H1 (cell line): ENCODE measurements at regions not wholly inside any gene's neighbourhood (a gene's known extent, or its start where the extent isn't known, plus 50 kb on each side); places are given as distances from the start of the nearest gene placed in this dataset.

ENCODE experiments used
- ATF2 ChIP-seq: IDR thresholded peaks from 2 replicates; pipeline ENCODE4 v1.6.1; 2012; ENCODE audit warnings: low read length, inconsistent platforms
- CEBPB ChIP-seq: IDR thresholded peaks from 2 replicates; pipeline ENCODE4 v1.6.1; 2012; ENCODE audit warnings: low read depth, low read length
- CREB1 ChIP-seq: IDR thresholded peaks from 2 replicates; pipeline ENCODE4 v1.6.1; 2012; ENCODE audit warnings: inconsistent platforms
- CTCF ChIP-seq, 3 experiments: IDR thresholded peaks; 1 replicate in 2 of 3; 2 replicates in 1 of 3; pipeline versions ENCODE4 v1.5.1 to v1.6.1; 2011; ENCODE audit warnings: low read length in 3 of 3, mild to moderate bottlenecking in 3 of 3, inconsistent platforms in 2 of 3, low read depth in 1 of 3, moderate library complexity in 1 of 3; ENCODE audit not compliant: insufficient read depth in 1 of 3; ENCODE audit errors: control extremely low read depth in 1 of 3
- EP300 ChIP-seq, 2 experiments: IDR thresholded peaks; 1 replicate in 1 of 2; 2 replicates in 1 of 2; pipeline ENCODE4 v1.6.1; 2011 to 2012; ENCODE audit warnings: low read depth in 2 of 2, low read length in 2 of 2, mild to moderate bottlenecking in 2 of 2, borderline replicate concordance in 1 of 2, inconsistent platforms in 1 of 2, moderate library complexity in 1 of 2
- GABPA ChIP-seq: IDR thresholded peaks from 2 replicates; pipeline ENCODE4 v1.6.1; 2011; ENCODE audit warnings: mild to moderate bottlenecking, low read length, moderate library complexity, borderline replicate concordance; ENCODE audit not compliant: insufficient read depth
- POLR2A ChIP-seq, 2 experiments: IDR thresholded peaks; 1 replicate in 1 of 2; 2 replicates in 1 of 2; pipeline ENCODE4 v1.6.1; 2011; ENCODE audit warnings: low read depth in 2 of 2, low read length in 2 of 2, mild to moderate bottlenecking in 2 of 2; ENCODE audit errors: control extremely low read depth in 1 of 2
- POLR2AphosphoS5 ChIP-seq: IDR thresholded peaks from 2 replicates; pipeline ENCODE4 v1.6.1; 2011; ENCODE audit warnings: low read depth, low read length
- POU5F1 ChIP-seq: IDR thresholded peaks from 2 replicates; pipeline ENCODE4 v1.6.1; 2011; ENCODE audit warnings: low read depth, mild to moderate bottlenecking, low read length, moderate library complexity
- RAD21 ChIP-seq, 2 experiments: IDR thresholded peaks in 1 of 2; conservative IDR thresholded peaks in 1 of 2; 2 replicates each; pipeline ENCODE4 v1.6.1; 2011; ENCODE audit warnings: low read depth in 2 of 2, low read length in 2 of 2, improper control_type of control experiment in 1 of 2, inconsistent platforms in 1 of 2, mild to moderate bottlenecking in 1 of 2, moderate library complexity in 1 of 2
- SP1 ChIP-seq: IDR thresholded peaks from 2 replicates; pipeline ENCODE4 v1.6.1; 2011; ENCODE audit warnings: low read depth, low read length
- YY1 ChIP-seq: IDR thresholded peaks from 2 replicates; pipeline ENCODE4 v1.6.1; 2011; ENCODE audit warnings: low read depth, mild to moderate bottlenecking, low read length

DNA sequence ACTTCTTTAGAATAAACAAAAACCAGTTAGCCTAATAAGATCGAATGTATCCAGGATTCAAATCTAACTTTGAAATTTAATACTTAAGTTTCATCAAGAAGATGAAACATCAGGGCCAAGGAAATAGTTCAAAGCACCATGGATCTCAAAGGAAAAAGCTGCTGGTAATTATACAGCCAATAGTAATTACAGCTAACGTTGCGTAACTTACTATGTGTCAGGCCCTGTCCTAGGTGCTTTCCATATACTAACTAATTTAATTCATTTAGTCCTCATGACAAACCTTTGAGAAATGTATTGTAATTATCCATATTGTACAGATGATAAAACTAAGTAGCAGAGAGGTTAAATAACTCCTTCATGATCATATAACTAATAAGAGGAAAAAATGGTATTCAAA is 598.6 kb downstream of the NYAP2 start:
- TF ChIP-seq CEBPB: peak; percentile 44; the same call in 1 of the 2 replicates
- TF ChIP-seq CTCF (IDR thresholded peaks at IDR 0.05; ENCODE audit: control extremely low read depth in 1 of 3, insufficient read depth in 1 of 3, low read depth in 1 of 3, low read length in 3 of 3): no peak
- TF ChIP-seq EP300 (IDR thresholded peaks at IDR 0.05; ENCODE audit: borderline replicate concordance in 1 of 2, low read depth in 2 of 2, low read length in 2 of 2): no peak
- TF ChIP-seq SP1: no peak
- TF ChIP-seq POLR2A (IDR thresholded peaks at IDR 0.05; ENCODE audit: control extremely low read depth in 1 of 2, low read depth in 2 of 2, low read length in 2 of 2): no peak
- no peak for TF ChIP-seq YY1
- no peak for TF ChIP-seq ATF2
- TF ChIP-seq POU5F1: no peak
- TF ChIP-seq RAD21 (IDR thresholded peaks at IDR 0.05 in 1 of 2, conservative IDR thresholded peaks at IDR 0.05 in 1 of 2; ENCODE audit: low read depth in 2 of 2, low read length in 2 of 2): no peak
- TF ChIP-seq CREB1: no peak
- TF ChIP-seq POLR2AphosphoS5: no peak
- no peak for TF ChIP-seq GABPA
